Stimulated activated CD4-positive, alpha-beta T cell treated with anti-CD3 and anti-CD28 coated beads, Interleukin-1b, Interleukin-23, amount 100 ng/mL, for 24 hours (primary cell): ENCODE measurements at regions not wholly inside any gene's neighbourhood (a gene's known extent, or its start where the extent isn't known, plus 50 kb on each side); places are given as distances from the start of the nearest gene placed in this dataset.
"Not testable (repeated sequence)": the region's sequence is repeated elsewhere in the genome, so short reads cannot be mapped to it uniquely, and the experiment has no call there.

ENCODE experiments used
- DNase-seq, 4 experiments: peaks; one replicate each; pipeline ENCODE4 v3.0.0-alpha.2; 2020; ENCODE audit warnings: low read depth in 4 of 4, low spot score in 1 of 4

DNA sequence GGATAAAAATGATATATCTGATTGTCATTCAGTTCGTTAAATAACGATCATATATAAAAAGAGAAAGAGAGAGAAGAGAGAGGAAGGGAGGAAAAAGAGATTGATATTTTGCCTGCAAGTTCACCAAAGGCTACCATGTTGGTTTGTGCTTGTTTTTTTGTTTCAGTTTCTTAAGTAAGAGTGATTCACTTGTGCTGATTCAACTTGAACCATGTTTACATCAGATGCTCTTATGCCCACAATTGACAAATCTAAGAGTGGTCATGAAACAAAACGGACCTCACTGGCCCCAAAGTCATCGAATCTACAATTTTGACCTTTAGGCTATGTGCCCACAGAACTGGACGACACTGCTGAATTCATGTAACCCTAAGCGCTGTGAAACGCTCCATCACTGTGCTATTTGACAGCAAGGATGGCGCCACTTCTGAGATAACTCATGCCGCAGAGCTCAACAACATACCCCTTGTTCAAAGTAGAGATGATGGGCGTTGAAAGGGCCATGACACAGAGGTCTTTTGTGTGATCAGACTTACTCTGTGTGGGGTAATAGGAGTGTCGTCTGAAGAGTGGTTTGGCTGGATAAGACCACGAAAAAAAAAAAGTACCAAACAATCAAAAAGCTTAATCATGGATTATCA, 481.4 kb downstream of the SETD4 start:
- peak in 1 of 4 experiments; percentile 9 for DNase-seq

DNA sequence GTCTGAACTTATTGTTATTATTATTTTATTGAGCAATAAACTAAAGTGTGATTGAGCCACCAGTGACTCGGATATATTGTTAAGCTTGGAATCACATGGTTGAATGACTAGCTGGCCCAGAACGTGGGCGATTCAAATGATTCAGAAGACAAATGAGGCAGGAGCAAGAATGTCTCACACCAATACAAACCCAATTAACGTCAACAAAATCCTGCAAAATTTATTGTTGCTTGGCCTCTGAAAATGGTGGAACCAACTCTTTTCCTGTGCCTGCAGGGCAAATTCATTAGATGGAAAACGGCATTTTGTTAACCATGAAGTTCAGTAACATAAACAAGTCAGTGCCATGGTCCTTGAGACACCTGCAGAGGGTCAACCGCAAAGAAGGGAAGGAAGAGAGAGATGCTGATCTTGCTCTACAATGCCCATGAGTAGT, 482.0 kb downstream of the SETD4 start:
- no peak for DNase-seq

DNA sequence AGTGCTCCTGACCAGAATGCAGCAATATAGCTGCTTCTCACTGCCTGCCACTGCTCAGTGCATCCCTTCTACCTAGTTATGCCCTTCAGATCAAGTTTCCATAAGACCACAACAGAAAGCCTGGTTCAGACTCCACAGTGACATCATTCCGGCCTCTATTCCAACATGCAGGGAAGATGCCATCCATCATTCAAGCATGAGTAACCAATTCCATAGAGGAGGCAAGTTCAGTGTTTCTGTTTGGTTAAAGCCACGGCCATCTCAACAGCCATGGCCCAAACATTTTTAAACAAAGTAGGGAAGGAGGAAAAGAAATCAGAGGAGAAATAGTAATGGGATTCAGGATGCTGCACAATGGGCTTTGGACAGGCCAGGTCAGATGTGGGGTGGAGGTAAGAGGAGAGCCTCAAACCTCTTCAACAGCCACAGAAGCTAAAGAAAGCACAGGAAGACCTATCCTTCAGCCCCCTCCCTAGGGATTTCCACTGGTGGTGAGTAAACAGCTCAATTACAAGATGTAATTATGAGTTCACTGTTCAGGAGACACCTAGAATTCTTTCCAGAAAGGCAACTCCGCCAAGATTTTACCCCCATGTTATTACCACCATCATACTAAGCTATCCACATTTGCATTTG, 484.9 kb downstream of the SETD4 start:
- no peak for DNase-seq

- no peak for DNase-seq
Measured at GRCh38 chr21:35573472-35574374, 486.6 kb downstream of the SETD4 start.

GRCh38 chr21:35571910-35572309, 488.4 kb downstream of the SETD4 start:
- no peak for DNase-seq

- no peak for DNase-seq
Measured at GRCh38 chr21:35568643-35569042, 491.7 kb downstream of the SETD4 start.

DNA sequence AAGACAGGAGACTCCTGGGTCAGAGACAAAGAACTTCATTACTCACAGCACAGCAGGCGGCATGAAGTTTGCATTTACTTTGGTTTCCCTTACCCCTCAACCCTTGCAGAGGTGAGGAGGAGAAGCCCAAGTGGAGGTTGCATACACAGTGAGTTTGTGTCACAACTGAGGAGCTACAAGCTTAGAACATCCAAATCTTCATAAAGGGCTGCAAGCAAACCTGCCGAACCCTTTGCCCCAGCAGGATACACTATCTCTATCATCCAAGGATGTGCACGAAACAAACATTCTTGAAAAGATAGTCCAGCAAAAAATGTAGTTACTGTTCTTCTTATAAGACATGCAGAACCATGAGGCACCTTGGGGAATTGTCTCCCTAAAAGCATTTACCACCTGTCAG, 493.5 kb downstream of the SETD4 start:
- DNase-seq, result no peak

DNA sequence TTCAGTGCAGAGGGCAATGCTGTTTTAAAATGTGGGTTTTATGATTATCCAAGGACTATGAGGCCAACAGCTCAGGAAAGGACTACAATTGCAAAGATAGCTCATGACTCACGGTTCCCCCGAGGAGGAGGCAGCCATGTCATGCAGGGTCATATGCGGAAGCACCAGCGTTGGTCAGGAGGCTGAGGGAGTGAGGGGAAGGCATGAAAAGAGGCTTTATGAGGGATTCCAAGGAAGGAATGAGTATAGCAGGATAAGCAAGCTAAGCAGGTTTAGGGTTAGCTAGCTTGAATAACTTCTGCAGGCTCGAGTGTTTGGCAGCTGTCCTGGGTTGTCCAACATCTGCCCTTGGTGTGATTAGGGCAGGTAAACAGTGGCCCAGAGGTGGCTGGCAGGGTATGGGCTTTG, 495.1 kb downstream of the SETD4 start:
- DNase-seq, result no peak

- DNase-seq, result no peak
Measured at GRCh38 chr21:35563885-35564451, 496.4 kb downstream of the SETD4 start.

- DNase-seq, result no peak
Measured at GRCh38 chr21:35562876-35563275, 497.4 kb downstream of the SETD4 start.

DNA sequence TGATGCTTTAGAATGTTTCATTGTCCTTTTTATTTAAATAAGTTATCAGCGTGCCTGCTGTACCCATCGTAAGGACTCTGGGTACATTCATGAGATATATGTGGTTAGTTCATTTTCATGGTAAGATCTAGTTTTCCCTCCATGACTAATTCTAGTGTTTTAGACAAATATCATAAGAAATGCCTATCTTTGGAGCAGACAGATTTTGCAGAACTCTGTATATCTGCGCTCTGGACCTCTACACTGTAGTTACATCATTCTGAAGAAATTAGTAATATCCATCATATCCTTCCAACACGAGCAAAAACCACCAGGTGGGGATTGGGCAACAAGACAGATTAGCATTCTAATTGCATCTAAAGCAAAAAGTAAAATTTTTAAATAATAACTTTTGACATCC, 499.2 kb downstream of the SETD4 start:
- no peak for DNase-seq

GRCh38 chr21:35559829-35560225, 500.5 kb downstream of the SETD4 start:
- DNase-seq, result no peak

DNA sequence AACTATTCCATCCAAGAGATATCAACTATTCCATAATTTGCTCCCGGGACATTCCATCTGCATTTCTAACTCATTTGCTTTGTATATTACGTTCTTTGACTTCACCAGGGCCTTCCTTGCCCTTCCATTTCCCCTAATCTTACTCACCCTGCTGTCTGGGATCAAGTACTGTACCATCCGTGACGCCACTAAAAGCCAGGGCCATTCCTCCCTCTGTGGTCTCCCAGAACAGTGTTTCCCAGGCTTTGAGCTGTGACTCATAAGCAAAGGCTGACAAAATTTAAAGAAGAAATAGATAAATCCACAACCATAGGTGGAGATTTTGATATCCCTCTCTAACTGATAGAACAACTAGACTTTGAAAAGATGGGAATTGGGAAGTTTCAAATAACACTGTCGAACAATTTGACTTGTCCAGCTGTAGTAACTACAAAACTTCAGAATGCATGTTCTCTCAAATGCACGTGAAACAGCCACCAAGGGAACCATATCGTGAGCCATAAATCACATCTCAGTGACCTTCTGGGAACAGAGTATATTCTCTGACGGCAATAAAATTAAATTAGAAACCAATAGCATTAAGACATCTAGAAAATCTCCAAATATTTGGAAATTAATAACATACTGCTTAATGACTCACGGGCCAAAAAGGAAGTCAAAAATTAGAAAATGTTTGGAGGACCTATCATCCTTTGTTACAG, 501.0 kb downstream of the SETD4 start:
- no peak for DNase-seq

DNA sequence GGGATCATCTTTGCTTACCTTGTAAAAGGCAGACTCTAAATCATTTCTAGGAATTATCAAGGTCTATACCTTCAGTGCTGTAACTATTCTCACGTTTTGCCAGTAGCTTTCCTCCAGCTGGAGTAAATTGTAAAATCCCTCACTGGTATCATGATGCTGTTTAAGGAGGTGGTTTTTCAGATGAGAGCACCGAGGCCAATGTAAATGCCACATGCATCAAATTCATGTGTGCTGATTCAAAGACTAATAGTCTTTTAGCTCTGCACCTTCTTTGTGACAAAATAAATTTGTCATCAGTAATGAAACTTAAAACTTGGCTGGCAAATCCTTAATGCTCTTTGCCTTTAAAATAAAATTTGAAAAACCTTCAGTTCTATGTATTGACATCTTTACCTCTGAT, 503.8 kb downstream of the SETD4 start:
- DNase-seq, result no peak

DNA sequence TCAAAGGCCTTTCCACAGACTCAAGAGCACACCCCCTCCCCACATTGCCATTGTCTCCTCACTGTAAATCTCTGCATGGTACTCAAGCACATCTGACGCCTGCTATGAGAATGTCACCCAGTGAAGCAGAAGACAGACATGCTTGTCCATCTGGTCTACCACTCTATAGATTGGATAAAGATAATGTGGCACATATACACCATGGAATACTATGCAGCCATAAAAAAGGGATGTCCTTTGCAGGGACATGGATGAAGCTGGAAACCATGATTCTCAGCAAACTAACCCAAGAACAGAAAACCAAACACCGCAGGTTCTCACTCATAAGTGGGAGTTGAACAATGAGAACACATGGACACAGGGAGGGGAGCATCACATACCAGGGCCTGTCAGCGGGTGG, 503.4 kb upstream of the RUNX1 start:
- DNase-seq, result not testable (repeated sequence)

- DNase-seq, result no peak
Measured at GRCh38 chr21:35548904-35549615, 500.0 kb upstream of the RUNX1 start.

DNA sequence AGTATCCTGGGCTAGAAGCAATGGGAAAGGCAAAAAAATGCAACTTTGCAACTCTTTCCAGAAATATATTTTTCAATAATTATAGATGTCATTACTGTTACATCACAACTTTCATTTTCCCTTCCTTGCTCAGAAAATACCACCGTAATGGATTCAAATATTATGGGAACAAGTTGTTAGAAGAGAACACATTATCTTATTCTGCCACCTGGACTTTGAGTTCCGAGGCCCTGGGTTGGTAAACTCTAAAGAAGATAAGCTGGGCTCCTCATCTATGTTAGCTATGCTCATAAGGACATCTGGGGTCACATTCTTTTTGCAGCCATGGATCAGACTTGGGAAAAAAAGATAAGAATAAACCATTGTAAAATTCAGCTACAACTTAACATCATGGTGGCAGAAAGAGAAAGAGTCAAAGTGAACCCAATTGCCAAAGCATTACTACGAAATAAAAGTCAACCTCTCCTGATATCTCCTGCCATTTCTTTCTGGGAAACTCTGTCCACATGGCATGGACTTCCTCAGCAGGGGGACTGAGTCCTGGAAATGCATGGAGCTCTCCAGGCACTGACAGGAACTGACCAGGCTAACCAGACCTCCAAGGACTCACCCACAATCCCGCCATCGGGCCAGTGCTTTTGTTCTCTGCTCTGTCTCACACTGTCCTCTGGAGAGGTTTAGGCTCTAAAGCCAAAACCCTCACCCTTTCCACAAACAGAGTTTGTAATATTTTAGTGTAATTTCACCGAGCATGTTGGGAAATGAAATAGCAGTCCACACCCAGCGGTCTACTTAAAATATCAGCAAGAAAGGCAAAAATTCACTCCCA, 499.1 kb upstream of the RUNX1 start:
- no peak for DNase-seq

GRCh38 chr21:35543746-35544145, 494.6 kb upstream of the RUNX1 start:
- DNase-seq, result no peak

DNA sequence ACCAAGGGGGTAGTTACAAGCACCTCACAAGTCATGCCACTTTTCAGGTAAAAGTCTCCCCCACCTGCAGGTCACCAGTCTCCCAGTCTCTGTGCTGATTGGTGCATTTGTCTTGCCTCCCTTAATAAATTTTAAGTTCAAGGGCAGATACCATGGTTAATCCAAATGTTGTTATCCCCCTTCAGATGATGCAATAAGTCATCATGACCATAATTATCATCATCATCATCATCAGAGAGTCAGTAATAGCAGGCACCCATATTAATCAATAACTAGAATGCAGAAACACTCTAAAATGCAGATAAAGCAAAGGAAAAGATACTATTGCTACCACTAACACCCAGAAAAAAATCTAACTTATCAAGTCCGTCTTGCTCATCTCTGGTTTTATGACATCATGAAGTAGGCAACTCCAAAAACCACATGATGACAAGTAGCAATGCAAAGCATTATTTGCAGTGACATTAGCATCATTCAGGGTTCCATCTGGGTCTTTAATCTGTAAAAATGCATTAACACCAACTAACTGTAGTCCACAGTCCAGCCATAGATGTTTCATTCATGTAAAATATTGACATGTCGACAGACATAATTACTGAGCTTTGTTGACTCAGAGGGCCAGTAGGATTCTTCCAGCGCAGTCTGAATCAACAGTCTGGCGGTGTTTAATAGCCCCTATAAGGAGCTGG, 492.0 kb upstream of the RUNX1 start:
- DNase-seq, result no peak
